ENCODE measurements at regions not wholly inside any gene's neighbourhood (a gene's known extent, or its start where the extent isn't known, plus 50 kb on each side); places are given as distances from the start of the nearest gene placed in this dataset.

DNA sequence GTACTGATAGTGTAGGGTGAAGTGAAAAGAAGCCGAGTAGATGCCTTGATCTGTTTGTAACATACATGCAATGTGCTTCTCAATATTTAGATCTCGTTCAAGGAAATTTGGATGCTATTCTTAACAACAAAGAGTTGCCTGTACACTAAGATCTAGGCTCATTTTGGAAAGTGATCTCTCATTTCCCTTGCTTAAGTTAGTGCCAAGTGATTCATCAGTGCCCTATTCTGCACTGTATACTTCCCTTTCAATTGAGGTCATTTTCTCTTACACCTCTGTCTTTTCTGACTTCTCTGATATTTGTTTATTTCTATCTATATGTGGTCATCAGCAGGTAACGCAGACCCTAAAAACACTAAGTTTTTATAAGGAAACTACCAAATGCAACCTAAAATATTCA, 528.6 kb upstream of the PTPRD start:
- ATAC-seq, result no peak
- H3K4me3 Mint-ChIP-seq, result no peak overlapping the region
- H3K4me1 Mint-ChIP-seq (ENCODE audit: low read depth), result no peaks in the 10 kb centered on the region
- POLR2A ChIA-PET, result interaction anchor here (0.6 kb wide), 1 partner anchor 8 kb away, joined by 3 read pairs; no protein-coding TSS in a partner anchor
- no peaks in the 10 kb centered on the region for H3K27me3 Mint-ChIP-seq
- CTCF ChIA-PET, result no interaction called here
- TF ChIP-seq, protein P1, sequence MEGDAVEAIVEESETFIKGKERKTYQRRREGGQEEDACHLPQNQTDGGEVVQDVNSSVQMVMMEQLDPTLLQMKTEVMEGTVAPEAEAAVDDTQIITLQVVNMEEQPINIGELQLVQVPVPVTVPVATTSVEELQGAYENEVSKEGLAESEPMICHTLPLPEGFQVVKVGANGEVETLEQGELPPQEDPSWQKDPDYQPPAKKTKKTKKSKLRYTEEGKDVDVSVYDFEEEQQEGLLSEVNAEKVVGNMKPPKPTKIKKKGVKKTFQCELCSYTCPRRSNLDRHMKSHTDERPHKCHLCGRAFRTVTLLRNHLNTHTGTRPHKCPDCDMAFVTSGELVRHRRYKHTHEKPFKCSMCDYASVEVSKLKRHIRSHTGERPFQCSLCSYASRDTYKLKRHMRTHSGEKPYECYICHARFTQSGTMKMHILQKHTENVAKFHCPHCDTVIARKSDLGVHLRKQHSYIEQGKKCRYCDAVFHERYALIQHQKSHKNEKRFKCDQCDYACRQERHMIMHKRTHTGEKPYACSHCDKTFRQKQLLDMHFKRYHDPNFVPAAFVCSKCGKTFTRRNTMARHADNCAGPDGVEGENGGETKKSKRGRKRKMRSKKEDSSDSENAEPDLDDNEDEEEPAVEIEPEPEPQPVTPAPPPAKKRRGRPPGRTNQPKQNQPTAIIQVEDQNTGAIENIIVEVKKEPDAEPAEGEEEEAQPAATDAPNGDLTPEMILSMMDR (IDR thresholded peaks at IDR 0.05), result no peak
- intact Hi-C loops (cut with micrococcal nuclease), result no loop called here
- H3K9me3 Mint-ChIP-seq, result peaks cover 8% of the 10 kb centered on the region
- no peaks in the 10 kb centered on the region for H3K36me3 Mint-ChIP-seq (ENCODE audit: low read depth)
- DNase-seq, result no peak
- H3K27ac Mint-ChIP-seq, result no peak overlapping the region

GRCh38 chr9:11142965-11143738, 530.4 kb upstream of the PTPRD start:
- no peaks in the 10 kb centered on the region for H3K4me1 Mint-ChIP-seq (ENCODE audit: low read depth)
- no peak for ATAC-seq
- intact Hi-C loops (cut with micrococcal nuclease), result no loop called here
- ChIA-PET POLR2A (no interaction called here), CTCF (no interaction called here)
- peaks cover 10% of the 10 kb centered on the region for H3K9me3 Mint-ChIP-seq
- no peaks in the 10 kb centered on the region for H3K36me3 Mint-ChIP-seq (ENCODE audit: low read depth)
- DNase-seq, result no peak
- H3K27ac Mint-ChIP-seq, result no peak overlapping the region
- no peaks in the 10 kb centered on the region for H3K27me3 Mint-ChIP-seq
- TF ChIP-seq, protein P1 (IDR thresholded peaks at IDR 0.05), result no peak
- no peak overlapping the region for H3K4me3 Mint-ChIP-seq

GRCh38 chr9:11144746-11145145, 531.9 kb upstream of the PTPRD start:
- Mint-ChIP-seq H3K27ac (no peak overlapping the region), H3K36me3 (ENCODE audit: low read depth) (no peaks in the 10 kb centered on the region), H3K27me3 (no peaks in the 10 kb centered on the region), H3K9me3 (peaks cover 11% of the 10 kb centered on the region), H3K4me3 (no peak overlapping the region), H3K4me1 (ENCODE audit: low read depth) (no peaks in the 10 kb centered on the region)
- intact Hi-C loops (cut with micrococcal nuclease), result no loop called here
- ChIA-PET POLR2A (no interaction called here), CTCF (no interaction called here)
- ATAC-seq (no peak), DNase-seq (no peak)
- TF ChIP-seq, protein P1 (IDR thresholded peaks at IDR 0.05), result no peak

DNA sequence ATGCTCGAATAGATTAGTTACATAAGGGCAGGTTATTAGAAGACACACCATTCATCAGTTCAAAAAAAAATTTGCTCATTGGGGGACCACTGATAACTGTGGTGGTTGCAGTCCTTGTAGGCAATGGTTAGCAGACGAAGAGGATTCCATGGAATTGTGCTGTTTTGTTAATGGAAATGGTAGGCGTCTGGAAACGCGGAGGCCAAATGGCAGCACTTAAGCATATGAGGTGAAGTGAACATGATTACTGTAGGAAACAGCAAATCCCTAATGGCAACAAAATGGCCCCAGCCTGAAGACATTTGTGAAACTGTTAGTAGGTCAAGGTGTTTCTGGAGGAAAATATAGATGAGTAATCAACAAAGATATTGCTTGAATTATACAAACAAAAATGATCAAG, 535.4 kb upstream of the PTPRD start:
- DNase-seq, result no peak
- Mint-ChIP-seq H3K4me1 (ENCODE audit: low read depth) (no peaks in the 10 kb centered on the region), H3K27ac (no peak overlapping the region), H3K27me3 (no peaks in the 10 kb centered on the region), H3K36me3 (ENCODE audit: low read depth) (no peaks in the 10 kb centered on the region), H3K4me3 (no peak overlapping the region), H3K9me3 (peaks cover 17% of the 10 kb centered on the region)
- ChIA-PET POLR2A (no interaction called here), CTCF (no interaction called here)
- TF ChIP-seq, protein P1 (IDR thresholded peaks at IDR 0.05), result no peak
- intact Hi-C loops (cut with micrococcal nuclease), result no loop called here
- no peak for ATAC-seq

DNA sequence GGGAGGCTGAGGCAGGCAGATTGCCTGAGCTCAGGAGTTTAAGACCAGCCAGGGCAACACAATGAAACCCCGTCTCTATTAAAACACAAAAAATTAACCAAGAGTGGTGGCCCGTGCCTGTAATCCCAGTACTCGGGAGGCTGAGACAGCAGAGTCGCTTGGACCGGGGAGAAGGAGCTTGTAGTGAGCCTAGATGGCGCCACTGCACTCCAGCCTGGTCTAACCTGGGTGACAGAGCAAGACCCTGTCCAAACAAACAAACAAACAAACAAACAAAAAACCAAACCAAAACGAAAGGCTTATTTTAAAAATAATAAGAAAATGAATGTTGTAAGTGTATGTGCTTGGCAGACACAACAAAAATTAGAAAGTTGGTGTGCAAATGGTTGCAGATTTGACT, 536.3 kb upstream of the PTPRD start:
- CTCF ChIA-PET, result no interaction called here
- TF ChIP-seq, protein P1 (IDR thresholded peaks at IDR 0.05), result no peak
- peaks cover 19% of the 10 kb centered on the region for H3K9me3 Mint-ChIP-seq

More for the DNA sequence above, 536.3 kb upstream of the PTPRD start:
- no peaks in the 10 kb centered on the region for H3K36me3 Mint-ChIP-seq (ENCODE audit: low read depth)
- DNase-seq (no peak), ATAC-seq (no peak)
- no peaks in the 10 kb centered on the region for H3K4me1 Mint-ChIP-seq (ENCODE audit: low read depth)
- H3K27me3 Mint-ChIP-seq, result no peaks in the 10 kb centered on the region
- no peak overlapping the region for H3K27ac Mint-ChIP-seq
- no peak overlapping the region for H3K4me3 Mint-ChIP-seq
- intact Hi-C loops (cut with micrococcal nuclease), result no loop called here
- POLR2A ChIA-PET, result no interaction called here

Data from activated CD8-positive, alpha-beta T cell treated with anti-CD3 and anti-CD28 coated beads for 36 hours (primary cell).